ENCODE measurements at regions not wholly inside any gene's neighbourhood (a gene's known extent, or its start where the extent isn't known, plus 50 kb on each side); places are given as distances from the start of the nearest gene placed in this dataset.

DNA sequence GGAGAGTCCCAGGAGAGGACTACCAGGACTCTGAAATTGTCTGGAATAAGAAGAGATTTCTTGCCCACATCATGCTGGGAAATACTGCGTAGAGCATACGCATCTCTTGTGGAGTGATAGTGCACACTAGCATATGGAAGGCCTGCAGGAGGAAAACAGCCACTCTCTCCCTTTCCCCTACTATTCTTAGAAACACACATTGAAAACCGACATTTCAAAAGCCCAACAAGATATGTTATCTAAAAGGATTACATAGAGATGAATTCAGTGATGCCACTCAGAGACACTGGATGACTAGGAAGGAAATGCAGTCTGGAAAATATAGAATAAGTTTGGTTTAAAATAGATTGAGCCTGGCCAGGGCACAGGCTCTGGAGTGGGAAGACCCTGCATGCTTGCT is 388.7 kb upstream of the NBEA start:
- no peak for DNase-seq (ENCODE audit: low read depth)
- TF ChIP-seq, protein P1, sequence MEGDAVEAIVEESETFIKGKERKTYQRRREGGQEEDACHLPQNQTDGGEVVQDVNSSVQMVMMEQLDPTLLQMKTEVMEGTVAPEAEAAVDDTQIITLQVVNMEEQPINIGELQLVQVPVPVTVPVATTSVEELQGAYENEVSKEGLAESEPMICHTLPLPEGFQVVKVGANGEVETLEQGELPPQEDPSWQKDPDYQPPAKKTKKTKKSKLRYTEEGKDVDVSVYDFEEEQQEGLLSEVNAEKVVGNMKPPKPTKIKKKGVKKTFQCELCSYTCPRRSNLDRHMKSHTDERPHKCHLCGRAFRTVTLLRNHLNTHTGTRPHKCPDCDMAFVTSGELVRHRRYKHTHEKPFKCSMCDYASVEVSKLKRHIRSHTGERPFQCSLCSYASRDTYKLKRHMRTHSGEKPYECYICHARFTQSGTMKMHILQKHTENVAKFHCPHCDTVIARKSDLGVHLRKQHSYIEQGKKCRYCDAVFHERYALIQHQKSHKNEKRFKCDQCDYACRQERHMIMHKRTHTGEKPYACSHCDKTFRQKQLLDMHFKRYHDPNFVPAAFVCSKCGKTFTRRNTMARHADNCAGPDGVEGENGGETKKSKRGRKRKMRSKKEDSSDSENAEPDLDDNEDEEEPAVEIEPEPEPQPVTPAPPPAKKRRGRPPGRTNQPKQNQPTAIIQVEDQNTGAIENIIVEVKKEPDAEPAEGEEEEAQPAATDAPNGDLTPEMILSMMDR (IDR thresholded peaks at IDR 0.05; ENCODE audit: insufficient read depth, low read length) = no peak
- H3K4me3 ChIP-seq (ENCODE audit: low read depth, low read length) = no peak overlapping the region

DNA sequence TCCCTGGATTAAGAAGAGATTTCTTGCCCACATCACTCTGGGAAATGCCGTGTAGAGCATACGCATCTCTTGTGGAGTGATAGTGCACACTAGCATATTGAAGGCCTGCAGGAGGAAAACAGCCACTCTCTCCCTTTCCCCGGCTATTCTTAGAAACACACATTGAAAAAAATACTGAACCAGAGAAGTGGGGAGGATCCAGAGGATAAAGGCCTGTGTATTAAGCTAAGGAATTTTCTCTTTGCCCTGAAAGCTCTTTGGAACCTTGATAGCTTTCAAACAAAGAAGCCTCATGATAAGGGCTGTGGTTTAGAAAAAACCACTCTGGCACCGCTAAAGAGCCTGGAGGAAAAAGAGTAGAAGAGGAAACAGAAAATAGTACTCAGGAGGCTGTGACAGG is 386.1 kb upstream of the NBEA start:
- TF ChIP-seq, protein P1 (IDR thresholded peaks at IDR 0.05; ENCODE audit: insufficient read depth, low read length) = no peak
- DNase-seq (ENCODE audit: low read depth) = no peak
- H3K4me3 ChIP-seq (ENCODE audit: low read depth, low read length) = no peak overlapping the region

DNA sequence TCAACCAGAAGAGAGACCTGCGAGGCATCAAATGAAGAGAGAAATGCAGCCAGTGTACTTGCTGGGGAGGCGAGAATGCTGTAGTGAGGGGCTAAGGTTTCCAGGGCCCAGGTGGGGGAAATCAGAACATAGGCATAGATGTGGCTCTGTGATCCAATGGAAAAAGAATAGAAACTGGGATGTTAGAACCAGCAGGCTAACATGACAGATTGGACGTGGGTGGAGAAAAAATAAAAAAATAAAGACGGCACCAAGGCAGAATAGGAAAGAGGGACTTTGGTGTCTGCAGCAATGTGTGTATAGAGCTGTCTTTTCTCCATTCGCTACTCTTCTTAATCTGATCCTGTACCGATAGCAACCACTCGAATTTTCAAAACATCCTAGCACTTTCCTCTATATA is 381.0 kb upstream of the NBEA start:
- TF ChIP-seq, protein P1 (IDR thresholded peaks at IDR 0.05; ENCODE audit: insufficient read depth, low read length) = no peak
- no peak for DNase-seq (ENCODE audit: low read depth)
- H3K4me3 ChIP-seq (ENCODE audit: low read depth, low read length) = no peak overlapping the region

DNA sequence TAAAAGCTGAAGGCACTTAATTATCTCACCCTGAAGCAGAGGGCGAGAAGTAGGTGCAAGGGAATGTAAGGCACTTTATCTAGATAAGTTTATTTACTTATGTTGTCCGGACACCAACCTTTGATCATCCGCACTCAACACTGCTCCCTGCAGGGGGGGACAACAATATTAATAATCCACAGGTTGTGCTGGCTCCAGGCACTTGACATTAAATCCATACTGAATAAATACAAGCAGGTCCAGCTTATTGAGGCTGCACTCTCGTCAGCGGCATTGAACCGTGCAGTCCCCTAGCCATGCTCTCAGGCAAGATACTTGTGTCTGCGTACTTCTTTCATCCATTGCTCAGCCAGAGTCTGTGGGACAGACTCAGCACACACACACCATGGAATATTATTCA is 374.5 kb upstream of the NBEA start:
- no peak for DNase-seq (ENCODE audit: low read depth)
- H3K4me3 ChIP-seq (ENCODE audit: low read depth, low read length) = no peak overlapping the region
- TF ChIP-seq, protein P1 (IDR thresholded peaks at IDR 0.05; ENCODE audit: insufficient read depth, low read length) = no peak

DNA sequence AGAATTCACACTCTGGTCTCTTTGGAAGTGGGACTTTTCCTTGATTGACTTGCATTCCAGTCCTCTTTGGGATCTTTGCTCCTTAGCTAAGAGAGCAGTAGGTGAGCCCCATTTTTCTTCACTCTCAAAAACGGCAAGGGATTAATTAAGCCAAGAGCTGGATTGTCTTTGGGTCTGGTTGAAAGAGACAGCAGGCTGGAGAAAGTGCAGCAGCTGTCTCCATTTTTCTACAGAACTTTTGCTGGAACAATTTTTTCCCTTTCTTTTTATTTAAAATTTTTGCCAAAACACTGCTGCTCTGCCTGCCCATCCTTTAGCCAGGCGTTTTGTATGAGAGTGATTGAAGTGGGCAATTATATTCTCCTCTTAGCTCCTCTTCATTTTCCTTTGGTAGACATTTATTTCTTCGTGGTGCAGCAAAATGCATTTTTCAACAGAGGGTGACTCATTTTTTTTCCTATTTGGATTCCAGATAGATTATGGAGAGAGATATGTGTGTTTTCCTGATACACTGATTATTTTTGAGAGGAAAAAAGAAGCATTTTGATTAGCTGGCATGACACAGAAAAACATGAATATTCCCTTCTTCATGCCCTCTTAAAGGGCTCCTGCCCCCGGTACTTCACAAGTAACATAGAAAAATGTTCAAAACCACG is 371.2 kb upstream of the NBEA start:
- no peak overlapping the region for H3K4me3 ChIP-seq (ENCODE audit: low read depth, low read length)
- TF ChIP-seq, protein P1 (IDR thresholded peaks at IDR 0.05; ENCODE audit: insufficient read depth, low read length) = no peak
- DNase-seq (ENCODE audit: low read depth) = no peak

DNA sequence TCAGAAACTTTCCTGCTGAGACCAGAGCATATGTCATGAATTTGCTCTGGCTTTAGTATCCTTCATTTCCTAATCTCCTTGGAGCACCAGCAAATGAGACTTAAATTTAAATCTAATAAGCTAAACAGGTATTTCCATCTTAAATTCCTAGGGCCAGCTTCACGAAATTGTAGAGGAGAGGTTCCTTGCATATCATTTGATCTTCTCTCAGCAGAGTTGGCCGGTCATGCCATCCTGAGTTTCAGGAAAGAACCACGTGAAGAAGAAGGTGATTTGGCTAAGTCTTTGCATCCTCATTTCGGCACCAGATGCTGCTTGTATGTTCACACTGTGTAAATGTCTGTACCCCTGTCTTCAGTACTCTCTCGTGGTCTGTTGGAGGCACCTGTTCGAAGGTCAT is 370.4 kb upstream of the NBEA start:
- TF ChIP-seq, protein P1 (IDR thresholded peaks at IDR 0.05; ENCODE audit: insufficient read depth, low read length) = no peak

DNA sequence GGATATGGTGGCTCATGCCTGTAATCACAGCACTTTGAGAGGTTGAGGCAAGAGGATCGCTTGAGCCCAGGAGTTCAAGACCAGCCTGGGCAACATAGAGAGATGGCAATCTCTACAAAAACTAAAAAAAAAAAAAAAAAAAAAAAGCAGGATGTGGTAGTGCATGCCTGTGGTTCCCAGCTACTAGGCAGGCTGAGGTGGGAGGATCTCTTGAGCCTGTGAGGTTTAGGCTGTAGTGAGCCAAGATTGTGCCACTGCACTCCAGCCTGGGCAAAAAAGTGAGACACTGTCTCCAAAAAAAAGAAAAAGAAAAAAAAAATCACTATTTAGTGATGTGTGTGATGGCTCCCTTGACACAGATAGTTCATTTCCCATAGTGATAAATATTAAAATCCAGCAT is 365.0 kb upstream of the NBEA start:
- TF ChIP-seq, protein P1 (IDR thresholded peaks at IDR 0.05; ENCODE audit: insufficient read depth, low read length) = no peak
- no peak for DNase-seq (ENCODE audit: low read depth)
- no peak overlapping the region for H3K4me3 ChIP-seq (ENCODE audit: low read depth, low read length)

More for the DNA sequence above, 370.4 kb upstream of the NBEA start:
- DNase-seq (ENCODE audit: low read depth) = no peak
- H3K4me3 ChIP-seq (ENCODE audit: low read depth, low read length) = no peak overlapping the region
